GM18867 (cell line): ENCODE measurements at regions not wholly inside any gene's neighbourhood (a gene's known extent, or its start where the extent isn't known, plus 50 kb on each side); places are given as distances from the start of the nearest gene placed in this dataset.
"Not testable (repeated sequence)": the region's sequence is repeated elsewhere in the genome, so short reads cannot be mapped to it uniquely, and the experiment has no call there.

ENCODE experiments used
- ATAC-seq: cut with Tn5 transposase; IDR thresholded peaks from one replicate; pipeline ENCODE4 v1.9.1; 2021; ENCODE audit warnings: mild to moderate bottlenecking, moderate library complexity; ENCODE audit not compliant: unreplicated experiment

GRCh38 chr4:1531683-1532548 is 125.7 kb upstream of the NKX1-1 start:
- ATAC-seq, result no peak

- ATAC-seq, result no peak
Measured at GRCh38 chr4:1530356-1530755, 124.1 kb upstream of the NKX1-1 start.

- ATAC-seq, result no peak
Measured at GRCh38 chr4:1524761-1525160, 118.5 kb upstream of the NKX1-1 start.

GRCh38 chr4:1523907-1524636 is 117.8 kb upstream of the NKX1-1 start:
- no peak for ATAC-seq

GRCh38 chr4:1523506-1523905 is 117.3 kb upstream of the NKX1-1 start:
- no peak for ATAC-seq

- no peak for ATAC-seq
Measured at GRCh38 chr4:1523033-1523432, 116.8 kb upstream of the NKX1-1 start.

- ATAC-seq, result no peak
Measured at GRCh38 chr4:1522606-1523005, 116.4 kb upstream of the NKX1-1 start.

- no peak for ATAC-seq
Measured at GRCh38 chr4:1521821-1522361, 115.6 kb upstream of the NKX1-1 start.

GRCh38 chr4:1520795-1521576 is 114.7 kb upstream of the NKX1-1 start:
- not testable (repeated sequence) for ATAC-seq

- ATAC-seq, result no peak
Measured at GRCh38 chr4:1519787-1520661, 113.8 kb upstream of the NKX1-1 start.

GRCh38 chr4:1518997-1519700 is 112.9 kb upstream of the NKX1-1 start:
- ATAC-seq, result no peak

- ATAC-seq, result no peak
Measured at GRCh38 chr4:1517592-1518411, 111.6 kb upstream of the NKX1-1 start.

GRCh38 chr4:1516881-1517480 is 110.7 kb upstream of the NKX1-1 start:
- no peak for ATAC-seq

- no peak for ATAC-seq
Measured at GRCh38 chr4:1516261-1516660, 110.0 kb upstream of the NKX1-1 start.

GRCh38 chr4:1515763-1516162 is 109.5 kb upstream of the NKX1-1 start:
- no peak for ATAC-seq

GRCh38 chr4:1515156-1515555 is 108.9 kb upstream of the NKX1-1 start:
- ATAC-seq, result no peak

- ATAC-seq, result no peak
Measured at GRCh38 chr4:1514612-1515011, 108.4 kb upstream of the NKX1-1 start.

GRCh38 chr4:1513936-1514483 is 107.8 kb upstream of the NKX1-1 start:
- ATAC-seq, result no peak
